ENCODE measurements at regions not wholly inside any gene's neighbourhood (a gene's known extent, or its start where the extent isn't known, plus 50 kb on each side); places are given as distances from the start of the nearest gene placed in this dataset.
"Not testable (repeated sequence)": the region's sequence is repeated elsewhere in the genome, so short reads cannot be mapped to it uniquely, and the experiment has no call there.

- peaks cover 0 to 4% of the 10 kb centered on the region in 2 donors for H3K36me3 ChIP-seq (ENCODE audit: insufficient read depth in 1 of 2, low read depth in 1 of 2)
- no peaks in the 10 kb centered on the region for H3K27me3 ChIP-seq (ENCODE audit: insufficient read depth in 3 of 3, low read length in 2 of 3)
- H3K27ac ChIP-seq = peak overlapping the region; percentile 97
- H3K4me1 ChIP-seq = peaks cover 46% of the 10 kb centered on the region
- DNase-seq (no peak), ATAC-seq (no peak)
- no peak for TF ChIP-seq CTCF (IDR thresholded peaks at IDR 0.05)
- peak overlapping the region; percentile 59 for H3K4me3 ChIP-seq
- WGBS, 3 donors = 39 to 54% (median 40%) methylated on average over 5 of the region's 5 CpGs
- intact Hi-C loops (cut with DNase I) = loop anchor here in 1 of 2 donors (5.0 kb wide), 1 partner anchor 71 kb away; the partner anchor contains the start of gene ARRDC3
- H3K9me3 ChIP-seq = no peaks in the 10 kb centered on the region
Measured at GRCh38 chr5:91311168-91311696, 71.9 kb downstream of the ARRDC3 start.

GRCh38 chr5:91308157-91308556 lies 75.0 kb downstream of the ARRDC3 start:
- intact Hi-C loops (cut with DNase I); H3K4me3 ChIP-seq; ATAC-seq; H3K27me3 ChIP-seq (ENCODE audit: insufficient read depth in 3 of 3, low read length in 2 of 3); DNase-seq; H3K36me3 ChIP-seq (ENCODE audit: insufficient read depth in 1 of 2, low read depth in 1 of 2); H3K9me3 ChIP-seq: not testable (repeated sequence)
- peak overlapping the region; percentile 97 for H3K27ac ChIP-seq
- peaks cover 54% of the 10 kb centered on the region for H3K4me1 ChIP-seq
- WGBS, 3 donors = 92 to 95% (median 94%) methylated on average over 5 of the region's 5 CpGs

GRCh38 chr5:91307048-91307447 lies 76.1 kb downstream of the ARRDC3 start:
- DNase-seq = peak; percentile 74 to 86
- no peaks in the 10 kb centered on the region for H3K27me3 ChIP-seq (ENCODE audit: insufficient read depth in 3 of 3, low read length in 2 of 3)
- intact Hi-C loops (cut with DNase I) = no loop called here
- peak overlapping the region; percentile 97 for H3K27ac ChIP-seq
- no peaks in the 10 kb centered on the region for H3K9me3 ChIP-seq
- H3K4me3 ChIP-seq = no peak overlapping the region
- TF ChIP-seq CTCF (IDR thresholded peaks at IDR 0.05) = no peak
- 22 to 40% (median 23%) methylated on average over 4 of the region's 4 CpGs for WGBS, 3 donors
- peak in 3 of 4 donors; percentile 37 to 45 (median 44) for ATAC-seq
- H3K4me1 ChIP-seq = peaks cover 46% of the 10 kb centered on the region
- H3K36me3 ChIP-seq (ENCODE audit: insufficient read depth in 1 of 2, low read depth in 1 of 2) = peaks cover 4% of the 10 kb centered on the region in 2 donors

- ATAC-seq (peak; percentile 66 to 76 (median 72)), DNase-seq (no peak)
- Histone ChIP-seq H3K27me3 (ENCODE audit: insufficient read depth in 3 of 3, low read length in 2 of 3) (no peaks in the 10 kb centered on the region), H3K4me1 (peaks cover 51% of the 10 kb centered on the region), H3K4me3 (no peak overlapping the region), H3K27ac (peak overlapping the region; percentile 97), H3K36me3 (ENCODE audit: insufficient read depth in 1 of 2, low read depth in 1 of 2) (peaks cover 4% of the 10 kb centered on the region in 2 donors), H3K9me3 (no peaks in the 10 kb centered on the region)
- intact Hi-C loops (cut with DNase I) = no loop called here
- 27 to 33% (median 32%) methylated on average over 3 of the region's 3 CpGs for WGBS, 3 donors
- no peak for TF ChIP-seq CTCF (IDR thresholded peaks at IDR 0.05)
Measured at GRCh38 chr5:91306497-91306896, 76.6 kb downstream of the ARRDC3 start.

- H3K36me3 ChIP-seq (ENCODE audit: insufficient read depth in 1 of 2, low read depth in 1 of 2) = peaks cover 4% of the 10 kb centered on the region in 2 donors
- DNase-seq = no peak
- H3K27ac ChIP-seq = peak overlapping the region; percentile 97
- intact Hi-C loops (cut with DNase I) = no loop called here
- no peaks in the 10 kb centered on the region for H3K9me3 ChIP-seq
- peaks cover 48% of the 10 kb centered on the region for H3K4me1 ChIP-seq
- no peak for TF ChIP-seq CTCF (IDR thresholded peaks at IDR 0.05)
- no peaks in the 10 kb centered on the region for H3K27me3 ChIP-seq (ENCODE audit: insufficient read depth in 3 of 3, low read length in 2 of 3)
- no peak for ATAC-seq
- no peak overlapping the region for H3K4me3 ChIP-seq
Measured at GRCh38 chr5:91305640-91306039, 77.5 kb downstream of the ARRDC3 start.

GRCh38 chr5:91304015-91304414 lies 79.1 kb downstream of the ARRDC3 start:
- H3K9me3 ChIP-seq; H3K27me3 ChIP-seq (ENCODE audit: insufficient read depth in 3 of 3, low read length in 2 of 3); H3K36me3 ChIP-seq (ENCODE audit: insufficient read depth in 1 of 2, low read depth in 1 of 2); H3K4me3 ChIP-seq; DNase-seq; intact Hi-C loops (cut with DNase I): not testable (repeated sequence)
- peaks cover 41% of the 10 kb centered on the region for H3K4me1 ChIP-seq
- 32 to 54% (median 35%) methylated on average over 4 of the region's 4 CpGs for WGBS, 3 donors
- ATAC-seq = peak; percentile 17 to 53 (median 42)
- H3K27ac ChIP-seq = peak overlapping the region; percentile 97
